ENCODE measurements at regions not wholly inside any gene's neighbourhood (a gene's known extent, or its start where the extent isn't known, plus 50 kb on each side); places are given as distances from the start of the nearest gene placed in this dataset.

- in situ Hi-C loops (cut with HindIII; ENCODE audit: low pct_unique_long_range_greater_than_20kb, low sequenced_read_pairs): no loop called here
- H3K27ac ChIP-seq (ENCODE audit: low read length): no peak overlapping the region
- DNase-seq (ENCODE audit: low read depth, low spot score) (no peak), ATAC-seq (no peak)
- H3K4me1 ChIP-seq (ENCODE audit: control insufficient read depth, insufficient read depth, low read length): no peaks in the 10 kb centered on the region
- ChIA-PET POLR2A (no interaction called here), CTCF (no interaction called here)
- TF ChIP-seq SIN3A (IDR thresholded peaks at IDR 0.05; ENCODE audit: borderline replicate concordance, insufficient read depth, low read depth, low read length): no peak
- TF ChIP-seq POLR2AphosphoS5 (IDR thresholded peaks at IDR 0.05; ENCODE audit: low read depth, low read length): no peak
- TF ChIP-seq, protein P1, sequence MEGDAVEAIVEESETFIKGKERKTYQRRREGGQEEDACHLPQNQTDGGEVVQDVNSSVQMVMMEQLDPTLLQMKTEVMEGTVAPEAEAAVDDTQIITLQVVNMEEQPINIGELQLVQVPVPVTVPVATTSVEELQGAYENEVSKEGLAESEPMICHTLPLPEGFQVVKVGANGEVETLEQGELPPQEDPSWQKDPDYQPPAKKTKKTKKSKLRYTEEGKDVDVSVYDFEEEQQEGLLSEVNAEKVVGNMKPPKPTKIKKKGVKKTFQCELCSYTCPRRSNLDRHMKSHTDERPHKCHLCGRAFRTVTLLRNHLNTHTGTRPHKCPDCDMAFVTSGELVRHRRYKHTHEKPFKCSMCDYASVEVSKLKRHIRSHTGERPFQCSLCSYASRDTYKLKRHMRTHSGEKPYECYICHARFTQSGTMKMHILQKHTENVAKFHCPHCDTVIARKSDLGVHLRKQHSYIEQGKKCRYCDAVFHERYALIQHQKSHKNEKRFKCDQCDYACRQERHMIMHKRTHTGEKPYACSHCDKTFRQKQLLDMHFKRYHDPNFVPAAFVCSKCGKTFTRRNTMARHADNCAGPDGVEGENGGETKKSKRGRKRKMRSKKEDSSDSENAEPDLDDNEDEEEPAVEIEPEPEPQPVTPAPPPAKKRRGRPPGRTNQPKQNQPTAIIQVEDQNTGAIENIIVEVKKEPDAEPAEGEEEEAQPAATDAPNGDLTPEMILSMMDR (IDR thresholded peaks at IDR 0.05): no peak
- no peak for TF ChIP-seq TCF7L2 (IDR thresholded peaks at IDR 0.05; ENCODE audit: low read depth, low read length)
- TF ChIP-seq REST (IDR thresholded peaks at IDR 0.05; ENCODE audit: insufficient read depth in 1 of 2, low read depth in 2 of 2, low read length in 1 of 2): no peak
- H3K27me3 ChIP-seq (ENCODE audit: control insufficient read depth, insufficient read depth, low read length): no peaks in the 10 kb centered on the region
- BruUV-seq (replicated peaks): no TSS peak
- H3K9me3 ChIP-seq (ENCODE audit: control insufficient read depth, insufficient read depth, low read depth, low read length): no peaks in the 10 kb centered on the region
- intact Hi-C loops (cut with micrococcal nuclease; ENCODE audit: unreplicated experiment): no loop called here
- no peak overlapping the region for H3K4me3 ChIP-seq (ENCODE audit: low read depth in 2 of 2, low read length in 2 of 2)
- H3K36me3 ChIP-seq (ENCODE audit: control insufficient read depth, insufficient read depth, low read length): no peaks in the 10 kb centered on the region
Measured at GRCh38 chr11:37465221-37465620, 867.2 kb upstream of the RAG2 start.

- Histone ChIP-seq H3K4me1 (ENCODE audit: control insufficient read depth, insufficient read depth, low read length) (no peaks in the 10 kb centered on the region), H3K36me3 (ENCODE audit: control insufficient read depth, insufficient read depth, low read length) (no peaks in the 10 kb centered on the region), H3K4me3 (ENCODE audit: low read depth in 2 of 2, low read length in 2 of 2) (no peak overlapping the region), H3K27ac (ENCODE audit: low read length) (no peak overlapping the region), H3K27me3 (ENCODE audit: control insufficient read depth, insufficient read depth, low read length) (no peaks in the 10 kb centered on the region), H3K9me3 (ENCODE audit: control insufficient read depth, insufficient read depth, low read depth, low read length) (no peaks in the 10 kb centered on the region)
- no peak for ATAC-seq
- intact Hi-C loops (cut with micrococcal nuclease; ENCODE audit: unreplicated experiment) (no loop called here), in situ Hi-C loops (cut with HindIII; ENCODE audit: low pct_unique_long_range_greater_than_20kb, low sequenced_read_pairs) (no loop called here)
- DNase-seq (ENCODE audit: low read depth, low spot score): no peak
- ChIA-PET POLR2A (no interaction called here), CTCF (no interaction called here)
- BruUV-seq (replicated peaks): no TSS peak
- TF ChIP-seq POLR2AphosphoS5 (IDR thresholded peaks at IDR 0.05; ENCODE audit: low read depth, low read length) (no peak), SIN3A (IDR thresholded peaks at IDR 0.05; ENCODE audit: borderline replicate concordance, insufficient read depth, low read depth, low read length) (no peak), TCF7L2 (IDR thresholded peaks at IDR 0.05; ENCODE audit: low read depth, low read length) (no peak), REST (IDR thresholded peaks at IDR 0.05; ENCODE audit: insufficient read depth in 1 of 2, low read depth in 2 of 2, low read length in 1 of 2) (no peak)
- TF ChIP-seq, protein P1 (IDR thresholded peaks at IDR 0.05): no peak
Measured at GRCh38 chr11:37459456-37459855, 861.4 kb upstream of the RAG2 start.

Measured in Panc1 (cell line).